Mononuclear cell (primary cell): ENCODE measurements at regions not wholly inside any gene's neighbourhood (a gene's known extent, or its start where the extent isn't known, plus 50 kb on each side); places are given as distances from the start of the nearest gene placed in this dataset.

Experiments used
- H3K27me3 ChIP-seq: 2 replicates; pipeline ENCODE4 v1.6.0; 2011; ENCODE audit warnings: low read length, control low read depth; ENCODE audit not compliant: insufficient read depth
- H3K4me1 ChIP-seq: 2 replicates; pipeline ENCODE4 v1.5.1; 2011; ENCODE audit warnings: mild to moderate bottlenecking, low read length, control low read depth; ENCODE audit not compliant: insufficient read depth
- H3K4me3 ChIP-seq: 2 replicates; pipeline ENCODE4 v1.5.1; 2011; ENCODE audit warnings: mild to moderate bottlenecking, low read length, moderate library complexity
- H3K9me3 ChIP-seq: 2 replicates; pipeline ENCODE4 v1.5.1; 2011; ENCODE audit warnings: low read depth, mild to moderate bottlenecking, control low read depth, low read length

GRCh38 chr12:100718187-100718586 lies 76.4 kb upstream of the ANO4 start:
- Histone ChIP-seq H3K27me3 (peaks cover 49% of the 10 kb centered on the region), H3K4me3 (no peak overlapping the region)

GRCh38 chr12:100720016-100720654 lies 74.4 kb upstream of the ANO4 start:
- peaks cover 44% of the 10 kb centered on the region for H3K27me3 ChIP-seq
- H3K9me3 ChIP-seq: no peaks in the 10 kb centered on the region
- no peaks in the 10 kb centered on the region for H3K4me1 ChIP-seq
- no peak overlapping the region for H3K4me3 ChIP-seq

More at GRCh38 chr12:100718187-100718586, 76.4 kb upstream of the ANO4 start:
- Histone ChIP-seq H3K9me3 (no peaks in the 10 kb centered on the region), H3K4me1 (no peaks in the 10 kb centered on the region)

- Histone ChIP-seq H3K4me1 (no peaks in the 10 kb centered on the region), H3K4me3 (no peak overlapping the region), H3K27me3 (peaks cover 36% of the 10 kb centered on the region), H3K9me3 (no peaks in the 10 kb centered on the region)
Observed at GRCh38 chr12:100721169-100721568, 73.4 kb upstream of the ANO4 start.

- H3K4me3 ChIP-seq: no peak overlapping the region
Observed at GRCh38 chr12:100724071-100724470, 70.5 kb upstream of the ANO4 start.

GRCh38 chr12:100733817-100734593 lies 60.6 kb upstream of the ANO4 start:
- Histone ChIP-seq H3K27me3 (no peaks in the 10 kb centered on the region), H3K9me3 (no peaks in the 10 kb centered on the region), H3K4me1 (no peaks in the 10 kb centered on the region), H3K4me3 (no peak overlapping the region)

More at GRCh38 chr12:100724071-100724470, 70.5 kb upstream of the ANO4 start:
- Histone ChIP-seq H3K9me3 (no peaks in the 10 kb centered on the region), H3K27me3 (peaks cover 11% of the 10 kb centered on the region), H3K4me1 (no peaks in the 10 kb centered on the region)

GRCh38 chr12:100737168-100737567 lies 57.4 kb upstream of the ANO4 start:
- H3K9me3 ChIP-seq: no peaks in the 10 kb centered on the region
- H3K4me3 ChIP-seq: no peak overlapping the region
- no peaks in the 10 kb centered on the region for H3K27me3 ChIP-seq
- H3K4me1 ChIP-seq: no peaks in the 10 kb centered on the region

GRCh38 chr12:100738086-100738485 lies 56.5 kb upstream of the ANO4 start:
- Histone ChIP-seq H3K27me3 (no peaks in the 10 kb centered on the region), H3K4me1 (no peaks in the 10 kb centered on the region), H3K9me3 (no peaks in the 10 kb centered on the region), H3K4me3 (no peak overlapping the region)

GRCh38 chr12:100741084-100741711 lies 53.4 kb upstream of the ANO4 start:
- Histone ChIP-seq H3K9me3 (no peaks in the 10 kb centered on the region), H3K4me1 (no peaks in the 10 kb centered on the region), H3K4me3 (no peak overlapping the region), H3K27me3 (no peaks in the 10 kb centered on the region)

GRCh38 chr12:100743060-100743459 lies 51.5 kb upstream of the ANO4 start:
- H3K27me3 ChIP-seq: no peaks in the 10 kb centered on the region
- no peaks in the 10 kb centered on the region for H3K4me1 ChIP-seq
- H3K9me3 ChIP-seq: no peaks in the 10 kb centered on the region
- H3K4me3 ChIP-seq: no peak overlapping the region
